HL-60 (cell line): ENCODE measurements at regions not wholly inside any gene's neighbourhood (a gene's known extent, or its start where the extent isn't known, plus 50 kb on each side); places are given as distances from the start of the nearest gene placed in this dataset.

Source experiments
- DNase-seq, 2 experiments: peaks; one replicate each; pipeline ENCODE4 v3.0.0-alpha.2; 2010 to 2020; ENCODE audit warnings: low read depth in 1 of 2, low spot score in 1 of 2
- H3K27ac ChIP-seq: fragments of 250-450 bp; sonication (Bioruptor Pico); replicated peaks from 2 replicates; pipeline ENCODE4 v1.5.1; 2020; ENCODE audit warnings: mild to moderate bottlenecking, moderate library complexity
- H3K27me3 ChIP-seq: fragments of 250-450 bp; sonication (Bioruptor Pico); 2 replicates; pipeline ENCODE4 v1.5.1; 2021; ENCODE audit warnings: mild to moderate bottlenecking, moderate library complexity; ENCODE audit not compliant: insufficient read depth, poor library complexity, severe bottlenecking
- H3K4me3 ChIP-seq: replicated peaks from 2 replicates; pipeline ENCODE4 v1.5.1; 2011; ENCODE audit warnings: mild to moderate bottlenecking, control low read depth, low read length; ENCODE audit not compliant: insufficient read depth
- GABPA ChIP-seq: IDR thresholded peaks from 2 replicates; pipeline ENCODE4 v1.6.1; 2012; ENCODE audit warnings: low read depth
- POLR2AphosphoS5 ChIP-seq: IDR thresholded peaks from 2 replicates; pipeline ENCODE4 v1.6.1; 2012; ENCODE audit warnings: low read depth
- SPI1 ChIP-seq: IDR thresholded peaks from 2 replicates; pipeline ENCODE4 v1.6.1; 2012; ENCODE audit warnings: low read depth, mild to moderate bottlenecking, borderline replicate concordance
- TF ChIP-seq, protein P1 (sequence below): IDR thresholded peaks from one replicate; pipeline ENCODE4 v1.5.1; 2011; ENCODE audit warnings: low read length, control low read depth, inconsistent platforms; ENCODE audit not compliant: insufficient read depth
- TF ChIP-seq, protein P2 (sequence below): IDR thresholded peaks from 2 replicates; pipeline ENCODE4 v1.6.1; 2012; ENCODE audit warnings: low read depth; ENCODE audit not compliant: insufficient replicate concordance

DNA sequence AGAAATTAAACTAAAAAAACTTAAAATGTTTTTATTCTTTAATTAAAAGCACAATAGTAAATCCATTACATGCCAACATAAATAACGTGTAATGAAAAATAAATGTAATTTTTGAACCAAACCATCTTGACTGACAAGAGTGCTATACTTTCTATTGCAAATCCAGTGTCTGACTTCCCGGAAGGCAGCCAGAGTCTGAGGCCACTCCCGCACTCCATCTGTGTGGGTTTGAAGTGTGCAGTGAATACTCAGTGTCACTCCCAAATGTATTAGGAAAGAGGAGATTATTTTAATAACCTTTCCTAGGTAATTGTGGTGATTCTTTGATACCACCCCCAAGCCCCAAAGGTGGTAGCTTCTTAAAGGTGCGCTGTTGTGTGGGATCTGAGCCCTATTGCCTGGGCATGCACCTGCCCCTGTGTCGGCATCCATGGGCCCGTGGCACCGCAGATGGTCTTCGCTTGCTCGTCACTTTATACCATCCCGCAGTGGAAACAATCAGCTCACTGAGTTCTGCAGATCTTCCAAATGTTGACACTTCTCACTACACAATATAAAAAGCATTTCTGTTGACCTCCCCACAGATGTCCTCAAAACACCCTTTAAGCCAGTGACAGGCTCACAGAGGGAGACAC lies 391.2 kb downstream of the THBS2 start:
- Histone ChIP-seq H3K4me3 (no peak overlapping the region), H3K27me3 (no peaks in the 10 kb centered on the region), H3K27ac (no peak overlapping the region)
- no peak for DNase-seq
- TF ChIP-seq, protein P1, sequence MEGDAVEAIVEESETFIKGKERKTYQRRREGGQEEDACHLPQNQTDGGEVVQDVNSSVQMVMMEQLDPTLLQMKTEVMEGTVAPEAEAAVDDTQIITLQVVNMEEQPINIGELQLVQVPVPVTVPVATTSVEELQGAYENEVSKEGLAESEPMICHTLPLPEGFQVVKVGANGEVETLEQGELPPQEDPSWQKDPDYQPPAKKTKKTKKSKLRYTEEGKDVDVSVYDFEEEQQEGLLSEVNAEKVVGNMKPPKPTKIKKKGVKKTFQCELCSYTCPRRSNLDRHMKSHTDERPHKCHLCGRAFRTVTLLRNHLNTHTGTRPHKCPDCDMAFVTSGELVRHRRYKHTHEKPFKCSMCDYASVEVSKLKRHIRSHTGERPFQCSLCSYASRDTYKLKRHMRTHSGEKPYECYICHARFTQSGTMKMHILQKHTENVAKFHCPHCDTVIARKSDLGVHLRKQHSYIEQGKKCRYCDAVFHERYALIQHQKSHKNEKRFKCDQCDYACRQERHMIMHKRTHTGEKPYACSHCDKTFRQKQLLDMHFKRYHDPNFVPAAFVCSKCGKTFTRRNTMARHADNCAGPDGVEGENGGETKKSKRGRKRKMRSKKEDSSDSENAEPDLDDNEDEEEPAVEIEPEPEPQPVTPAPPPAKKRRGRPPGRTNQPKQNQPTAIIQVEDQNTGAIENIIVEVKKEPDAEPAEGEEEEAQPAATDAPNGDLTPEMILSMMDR: no peak
- TF ChIP-seq POLR2AphosphoS5: no peak
- no peak for TF ChIP-seq GABPA
- TF ChIP-seq, protein P2, sequence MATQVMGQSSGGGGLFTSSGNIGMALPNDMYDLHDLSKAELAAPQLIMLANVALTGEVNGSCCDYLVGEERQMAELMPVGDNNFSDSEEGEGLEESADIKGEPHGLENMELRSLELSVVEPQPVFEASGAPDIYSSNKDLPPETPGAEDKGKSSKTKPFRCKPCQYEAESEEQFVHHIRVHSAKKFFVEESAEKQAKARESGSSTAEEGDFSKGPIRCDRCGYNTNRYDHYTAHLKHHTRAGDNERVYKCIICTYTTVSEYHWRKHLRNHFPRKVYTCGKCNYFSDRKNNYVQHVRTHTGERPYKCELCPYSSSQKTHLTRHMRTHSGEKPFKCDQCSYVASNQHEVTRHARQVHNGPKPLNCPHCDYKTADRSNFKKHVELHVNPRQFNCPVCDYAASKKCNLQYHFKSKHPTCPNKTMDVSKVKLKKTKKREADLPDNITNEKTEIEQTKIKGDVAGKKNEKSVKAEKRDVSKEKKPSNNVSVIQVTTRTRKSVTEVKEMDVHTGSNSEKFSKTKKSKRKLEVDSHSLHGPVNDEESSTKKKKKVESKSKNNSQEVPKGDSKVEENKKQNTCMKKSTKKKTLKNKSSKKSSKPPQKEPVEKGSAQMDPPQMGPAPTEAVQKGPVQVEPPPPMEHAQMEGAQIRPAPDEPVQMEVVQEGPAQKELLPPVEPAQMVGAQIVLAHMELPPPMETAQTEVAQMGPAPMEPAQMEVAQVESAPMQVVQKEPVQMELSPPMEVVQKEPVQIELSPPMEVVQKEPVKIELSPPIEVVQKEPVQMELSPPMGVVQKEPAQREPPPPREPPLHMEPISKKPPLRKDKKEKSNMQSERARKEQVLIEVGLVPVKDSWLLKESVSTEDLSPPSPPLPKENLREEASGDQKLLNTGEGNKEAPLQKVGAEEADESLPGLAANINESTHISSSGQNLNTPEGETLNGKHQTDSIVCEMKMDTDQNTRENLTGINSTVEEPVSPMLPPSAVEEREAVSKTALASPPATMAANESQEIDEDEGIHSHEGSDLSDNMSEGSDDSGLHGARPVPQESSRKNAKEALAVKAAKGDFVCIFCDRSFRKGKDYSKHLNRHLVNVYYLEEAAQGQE: no peak
- TF ChIP-seq SPI1: no peak

DNA sequence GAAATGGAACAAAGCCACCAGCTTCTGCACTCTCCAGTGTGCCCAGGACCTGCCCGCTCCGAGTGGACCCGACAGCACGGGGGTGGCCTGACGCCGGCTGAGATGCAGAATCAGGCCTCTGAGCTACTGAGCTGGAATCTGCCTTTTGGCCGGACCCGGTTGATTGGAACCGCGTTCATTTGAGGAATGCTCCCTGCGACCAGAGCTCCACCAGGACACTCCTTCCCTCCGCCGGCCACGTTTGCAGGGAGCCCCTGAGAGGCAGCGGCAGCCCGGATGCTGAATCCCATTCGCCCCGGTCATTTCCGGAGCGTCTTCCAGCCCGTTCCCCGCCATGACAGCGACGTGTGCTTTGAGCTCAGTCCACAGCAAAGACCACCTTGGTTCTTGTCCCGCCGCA lies 392.7 kb downstream of the THBS2 start:
- no peak overlapping the region for H3K27ac ChIP-seq
- DNase-seq: no peak
- TF ChIP-seq, protein P1: no peak
- TF ChIP-seq, protein P2: no peak
- TF ChIP-seq POLR2AphosphoS5: no peak
- TF ChIP-seq SPI1: no peak
- TF ChIP-seq GABPA: no peak
- H3K4me3 ChIP-seq: no peak overlapping the region
- H3K27me3 ChIP-seq: no peaks in the 10 kb centered on the region

DNA sequence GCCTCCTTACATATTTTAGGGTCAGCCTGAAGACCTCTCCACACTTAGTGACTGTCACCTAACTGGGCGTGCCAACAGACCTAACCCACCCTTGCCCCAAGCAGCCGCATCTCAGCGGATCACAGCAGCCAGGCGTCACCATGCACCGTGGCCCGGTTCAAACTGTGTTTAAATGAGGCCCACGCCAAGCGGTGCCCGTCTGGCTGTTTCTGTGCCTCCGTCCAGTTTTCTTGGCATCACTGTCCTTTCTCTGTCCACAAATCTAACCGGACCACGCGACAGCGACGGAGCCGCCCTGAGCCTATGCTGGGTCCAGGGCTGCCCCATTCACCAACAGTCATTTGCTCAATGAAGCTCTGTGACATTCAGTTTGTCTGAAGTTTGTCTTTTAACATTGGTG lies 393.3 kb downstream of the THBS2 start:
- TF ChIP-seq, protein P2: no peak
- TF ChIP-seq GABPA (no peak), SPI1 (no peak), POLR2AphosphoS5 (no peak)
- TF ChIP-seq, protein P1: no peak
- H3K4me3 ChIP-seq: no peak overlapping the region
- H3K27ac ChIP-seq: no peak overlapping the region
- no peaks in the 10 kb centered on the region for H3K27me3 ChIP-seq
- no peak for DNase-seq
